Fibroblast of the conjunctiva (primary cell): ENCODE measurements at regions not wholly inside any gene's neighbourhood (a gene's known extent, or its start where the extent isn't known, plus 50 kb on each side); places are given as distances from the start of the nearest gene placed in this dataset.

Source experiments
- DNase-seq: peaks from one replicate; pipeline ENCODE4 v3.0.0-alpha.2; 2010; ENCODE audit warnings: low read depth

DNA sequence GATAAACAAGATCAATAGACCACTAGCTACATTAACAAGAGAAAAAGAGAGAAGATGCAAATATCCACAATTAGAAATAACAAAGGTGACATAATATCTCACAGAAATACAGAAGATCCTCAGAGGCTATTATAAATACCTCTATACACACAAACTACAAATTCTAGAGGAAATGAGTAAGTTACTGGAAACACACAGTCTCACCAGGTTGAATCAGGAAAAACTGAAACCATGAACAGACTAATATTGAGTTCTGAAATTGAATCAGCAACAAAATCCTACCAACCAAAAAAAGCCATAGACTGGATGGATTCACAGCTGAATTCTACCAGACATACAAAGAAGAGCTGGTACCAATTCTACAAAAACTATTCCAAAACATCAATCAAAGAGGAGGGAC is 211.8 kb upstream of the CPEB2 start:
- DNase-seq, result no peak

DNA sequence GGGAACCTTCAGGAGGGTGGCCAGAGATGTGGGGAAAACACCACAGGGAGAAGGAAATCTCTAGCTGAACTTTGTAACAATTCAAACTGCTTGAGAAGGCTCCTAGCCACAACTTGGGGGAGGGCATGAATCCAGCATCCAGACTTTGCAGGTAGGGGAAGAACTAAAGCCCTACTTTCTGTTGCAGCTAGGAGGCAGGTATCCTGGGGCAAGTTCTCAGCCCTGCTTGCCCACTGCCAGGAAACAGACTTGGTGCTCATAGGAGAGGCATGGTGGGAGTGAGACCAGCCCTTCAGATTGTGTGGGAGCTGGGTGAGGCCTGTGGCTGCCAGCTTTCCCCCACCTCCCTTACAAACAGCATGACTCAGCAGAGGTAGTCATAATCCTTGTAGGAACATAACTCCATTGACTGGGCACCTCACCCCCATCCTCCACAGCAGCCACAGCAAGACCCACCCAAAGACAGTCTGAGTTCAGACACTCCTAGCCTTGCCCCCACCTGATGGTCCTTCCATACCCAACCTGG is 209.5 kb upstream of the CPEB2 start:
- no peak for DNase-seq

DNA sequence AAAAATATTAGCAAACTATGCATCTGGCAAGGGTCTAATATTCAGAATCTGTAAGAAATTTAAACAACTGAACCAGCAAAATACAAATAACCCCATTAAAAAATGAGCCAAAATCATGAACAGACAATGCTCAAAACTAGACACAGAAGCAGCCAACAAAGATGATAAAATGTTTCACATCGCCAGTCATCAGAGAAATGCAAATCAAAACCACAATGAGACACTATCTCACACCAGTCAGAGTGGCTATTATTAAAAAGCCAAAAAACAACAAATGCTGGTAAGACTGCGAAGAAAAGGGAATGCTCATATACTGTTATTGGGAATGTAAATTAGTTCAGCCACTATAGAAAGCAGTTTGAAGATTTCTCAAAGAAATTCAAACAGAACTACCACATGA is 201.3 kb upstream of the CPEB2 start:
- DNase-seq, result no peak

DNA sequence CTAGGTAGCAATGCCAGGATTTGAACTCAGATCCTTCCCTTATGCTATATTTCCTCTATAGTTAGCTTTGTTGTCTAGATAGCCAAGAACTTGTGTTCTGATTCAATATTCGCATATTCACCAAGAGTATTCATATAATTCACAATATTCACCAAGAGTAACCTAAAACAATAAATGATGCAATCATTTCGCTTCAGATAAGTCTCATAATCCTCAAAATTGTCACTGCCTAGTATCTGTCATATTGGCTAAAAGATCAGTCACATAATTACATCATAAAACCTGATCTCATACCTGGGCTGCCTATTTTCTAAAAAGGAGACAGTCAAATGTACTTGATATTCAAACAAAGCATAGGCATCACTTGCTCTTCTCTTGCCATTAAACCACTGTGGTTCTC is 199.7 kb upstream of the CPEB2 start:
- DNase-seq, result no peak

DNA sequence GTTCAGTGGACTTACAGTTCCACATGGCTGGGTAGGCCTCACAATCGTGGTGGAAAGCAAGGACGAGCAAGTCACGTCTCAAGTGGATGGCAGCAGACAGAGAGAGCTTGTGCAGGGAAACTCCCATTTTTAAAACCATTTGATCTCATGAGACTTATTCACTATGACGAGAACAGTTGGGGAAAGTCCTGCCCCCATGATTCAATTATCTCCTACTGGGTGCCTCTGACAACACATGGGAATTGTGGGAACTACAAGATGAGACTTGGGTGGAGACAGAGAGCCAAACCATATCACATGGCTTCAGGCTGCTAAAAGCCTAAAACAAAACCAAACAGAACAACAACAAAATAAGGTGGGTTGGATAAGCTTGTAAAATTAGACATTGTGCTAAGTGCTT is 194.4 kb upstream of the CPEB2 start:
- DNase-seq, result no peak

DNA sequence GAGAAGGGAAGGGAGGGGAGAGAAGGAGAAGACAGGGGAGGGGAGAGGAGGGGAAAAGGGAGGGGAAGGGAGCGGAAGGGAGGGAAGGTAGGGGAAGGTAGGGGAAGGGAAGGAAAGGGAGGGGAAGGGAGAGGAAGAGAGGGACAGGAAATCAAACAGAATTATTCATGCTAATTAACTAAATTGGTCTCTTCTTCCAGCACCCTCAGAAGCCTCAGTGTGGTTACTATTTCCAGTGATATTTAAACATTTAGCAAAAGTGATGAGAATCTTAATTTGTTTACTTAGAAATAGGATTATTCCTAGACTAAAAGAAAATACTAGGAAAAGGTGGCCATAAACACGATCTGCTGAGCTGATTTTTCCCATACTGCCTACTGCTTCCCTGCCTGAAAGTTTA is 193.1 kb upstream of the CPEB2 start:
- DNase-seq, result no peak

DNA sequence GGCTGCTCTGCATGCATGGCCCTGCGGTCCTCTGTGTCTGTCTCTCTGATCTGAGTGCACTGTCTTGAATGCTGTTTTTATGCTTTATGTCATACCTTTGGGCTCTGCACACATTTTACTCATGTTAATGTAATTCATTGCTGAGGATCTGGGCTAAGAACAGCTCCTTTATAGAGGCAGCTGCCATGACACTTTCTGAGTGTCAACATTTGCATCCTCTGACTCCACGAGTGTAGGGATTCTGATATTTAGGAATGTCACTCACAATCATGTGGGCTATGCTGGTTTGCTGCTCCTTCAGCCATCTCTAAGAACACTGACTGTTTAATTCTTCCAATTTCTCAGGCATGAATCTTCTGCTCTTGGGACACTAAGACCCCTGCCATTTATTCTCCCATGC is 192.2 kb upstream of the CPEB2 start:
- no peak for DNase-seq

DNA sequence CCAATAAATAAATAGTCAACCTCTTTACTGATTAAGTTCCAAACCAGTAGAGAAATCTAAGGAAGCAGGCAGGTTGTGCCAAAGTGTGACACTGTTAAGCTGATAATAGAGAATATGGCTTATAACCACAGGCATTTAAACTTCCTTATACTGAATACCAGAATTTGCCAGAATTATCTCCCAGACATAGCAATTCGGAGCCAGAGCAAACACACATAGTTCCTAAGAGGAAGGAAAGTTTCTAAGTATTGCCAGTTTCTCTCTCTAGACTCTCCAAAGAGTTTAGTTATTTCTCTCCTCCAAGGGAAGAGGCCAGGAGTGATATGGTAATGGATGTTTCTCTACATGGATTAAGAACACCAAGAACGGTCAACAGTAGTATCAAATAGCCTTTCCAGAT is 191.7 kb upstream of the CPEB2 start:
- DNase-seq, result no peak

DNA sequence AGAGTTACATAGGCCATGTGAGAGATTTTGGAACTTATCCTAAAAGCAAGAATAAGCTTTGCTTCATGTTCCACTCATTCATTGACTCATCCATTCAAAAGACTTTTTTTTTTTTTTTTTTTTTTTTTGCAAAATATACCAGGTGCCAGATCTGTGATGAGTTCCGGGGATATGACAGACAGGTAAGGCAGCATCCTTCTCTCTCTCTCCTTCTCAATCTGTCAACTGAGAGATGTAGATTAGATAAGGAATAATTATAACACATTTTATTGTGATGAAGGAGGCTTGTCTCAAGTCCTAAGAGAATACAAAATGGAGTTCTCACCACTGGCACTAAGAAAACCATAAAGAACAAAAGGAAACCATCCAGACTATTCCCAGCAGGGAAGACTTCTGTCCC is 190.2 kb upstream of the CPEB2 start:
- DNase-seq, result no peak

DNA sequence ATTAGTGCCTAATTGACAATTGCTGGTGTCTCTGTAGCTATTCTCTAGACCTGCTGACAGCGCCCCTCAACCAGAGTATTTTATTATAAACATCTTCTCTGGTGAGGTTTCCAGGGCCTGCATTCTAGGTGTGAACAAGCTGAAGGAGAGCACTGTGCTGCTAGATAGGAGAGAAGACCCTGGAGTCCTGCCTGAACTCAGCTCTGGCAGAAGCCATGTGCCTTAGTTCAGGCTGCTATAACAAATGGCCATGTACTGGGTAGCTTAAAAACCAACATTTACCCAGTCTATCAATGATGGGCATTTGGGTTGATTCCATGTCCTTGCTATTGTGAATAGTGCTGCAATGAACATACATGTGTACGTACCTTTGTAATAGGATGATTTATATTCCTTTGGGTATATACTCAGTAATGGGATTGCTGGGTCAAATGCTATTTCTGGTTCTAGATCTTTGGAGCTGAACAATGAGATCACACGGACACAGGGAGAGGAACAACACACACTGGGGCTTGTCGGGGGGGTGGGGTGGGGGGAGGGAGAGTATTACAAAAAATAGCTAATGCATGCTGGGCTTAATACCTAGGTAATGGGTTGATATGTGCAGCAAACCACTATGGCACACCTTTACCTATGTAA is 185.5 kb upstream of the CPEB2 start:
- no peak for DNase-seq

DNA sequence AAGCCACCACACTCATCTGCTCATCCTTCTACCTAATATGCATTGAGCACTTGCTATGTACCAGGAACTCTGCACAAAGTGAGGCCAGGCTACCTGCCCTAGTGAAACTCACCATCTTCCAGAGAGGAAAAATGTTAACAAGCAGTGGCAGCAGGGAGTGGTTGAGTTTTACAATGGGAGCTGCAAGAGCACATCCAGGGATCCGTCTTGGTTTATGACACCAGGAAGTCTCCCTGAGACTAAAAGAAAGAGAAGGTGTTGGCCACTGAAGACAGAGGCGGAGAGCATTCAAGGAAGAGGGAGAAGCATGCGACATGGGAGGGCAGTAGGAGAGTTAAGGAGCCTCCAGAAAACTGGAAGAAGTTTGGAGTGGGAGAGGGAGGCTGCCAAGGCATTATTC is 178.1 kb upstream of the CPEB2 start:
- DNase-seq, result no peak

DNA sequence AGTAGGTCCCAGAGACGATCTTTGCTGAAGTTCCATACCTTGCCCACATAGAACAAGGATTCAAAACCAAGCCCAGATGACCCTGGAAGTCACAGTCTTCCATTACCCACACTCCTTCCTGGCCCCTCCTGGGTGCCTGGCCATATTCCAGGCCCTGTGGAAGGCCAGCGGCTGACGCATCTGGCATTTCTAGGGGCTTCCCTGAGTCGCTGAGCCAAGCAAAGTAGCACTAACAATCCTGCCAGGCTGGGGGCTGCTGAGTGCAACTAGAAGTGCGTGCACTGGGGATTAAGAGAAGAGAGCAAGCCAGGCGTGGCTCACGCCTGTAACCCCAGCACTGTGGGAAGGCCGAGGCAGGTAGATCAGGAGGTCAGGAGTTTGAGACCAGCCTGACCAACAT is 175.2 kb upstream of the CPEB2 start:
- peak; percentile 9 for DNase-seq

DNA sequence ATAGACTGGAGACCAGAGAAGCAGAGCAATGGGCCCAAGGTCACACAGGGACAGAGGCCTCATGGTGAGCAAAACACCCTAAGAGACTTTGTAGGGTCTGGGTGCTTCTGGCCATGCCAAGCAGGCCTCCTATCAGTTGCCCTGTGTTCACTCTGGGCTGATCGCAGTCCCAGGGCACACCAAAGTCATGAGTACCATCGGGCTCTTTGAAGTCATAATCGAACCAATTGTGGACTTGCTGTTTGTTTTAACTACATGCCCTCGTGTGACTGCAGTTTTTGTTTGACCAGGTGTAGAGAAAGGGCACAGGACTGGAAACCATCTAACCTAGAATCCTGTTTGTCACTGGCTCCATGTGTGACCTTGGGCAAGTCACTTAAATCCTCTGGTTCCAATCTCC is 172.5 kb upstream of the CPEB2 start:
- no peak for DNase-seq

DNA sequence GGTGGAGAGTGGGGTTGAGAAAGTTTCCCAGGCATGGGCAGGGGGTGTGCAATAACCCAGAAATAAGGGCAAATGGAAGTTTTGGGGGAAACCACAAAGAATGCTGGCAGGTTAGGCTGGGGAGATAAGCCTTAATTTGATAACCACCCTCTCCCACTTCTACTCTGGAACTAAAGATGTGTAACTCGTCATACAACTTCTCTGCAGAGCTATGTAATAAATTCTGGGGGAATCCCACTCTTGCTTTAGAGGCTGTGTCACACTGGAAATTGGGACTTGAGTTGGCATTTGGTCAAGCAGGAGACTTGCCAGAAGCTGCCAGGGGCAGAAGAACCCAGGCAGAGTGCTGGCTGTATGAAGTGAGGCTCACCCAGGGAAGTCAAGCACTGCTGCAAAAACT is 170.9 kb upstream of the CPEB2 start:
- no peak for DNase-seq

DNA sequence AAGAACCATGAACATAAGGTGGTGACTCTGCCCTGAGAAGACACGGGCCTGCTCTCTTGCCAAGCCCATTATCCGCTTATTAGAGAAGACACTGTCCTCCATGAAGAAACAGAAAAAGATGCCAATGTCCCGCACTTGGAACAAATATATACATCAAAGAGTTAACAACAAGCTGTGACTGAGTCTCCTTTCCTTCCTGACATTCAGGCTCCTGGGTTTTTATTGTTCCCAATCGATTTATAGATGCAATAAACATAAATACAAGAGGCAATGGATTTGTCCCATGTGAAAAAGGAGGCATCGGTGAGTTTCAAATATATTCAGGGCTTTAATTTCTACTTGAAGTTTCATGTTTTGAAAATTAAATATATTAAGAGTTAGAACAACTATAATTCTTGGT is 169.2 kb upstream of the CPEB2 start:
- no peak for DNase-seq

DNA sequence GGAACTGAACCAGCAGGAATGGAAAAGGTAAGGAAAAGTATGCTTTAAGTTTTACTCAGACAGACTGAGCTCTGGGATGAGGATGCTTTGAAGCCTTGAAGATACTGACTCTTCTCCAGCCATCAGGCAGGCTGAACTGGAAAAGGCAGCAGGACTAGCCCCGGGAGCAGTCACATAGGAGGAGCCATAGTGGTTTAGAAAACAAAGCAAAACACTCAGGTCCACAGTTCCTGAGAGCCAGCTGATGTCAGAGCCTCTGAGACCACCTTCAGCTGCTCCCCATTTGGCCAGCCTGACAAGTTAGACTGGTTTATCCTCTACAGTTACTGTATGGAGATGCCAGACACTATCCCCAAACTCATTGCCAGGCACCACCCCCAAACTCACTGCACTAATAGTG is 167.9 kb upstream of the CPEB2 start:
- no peak for DNase-seq

DNA sequence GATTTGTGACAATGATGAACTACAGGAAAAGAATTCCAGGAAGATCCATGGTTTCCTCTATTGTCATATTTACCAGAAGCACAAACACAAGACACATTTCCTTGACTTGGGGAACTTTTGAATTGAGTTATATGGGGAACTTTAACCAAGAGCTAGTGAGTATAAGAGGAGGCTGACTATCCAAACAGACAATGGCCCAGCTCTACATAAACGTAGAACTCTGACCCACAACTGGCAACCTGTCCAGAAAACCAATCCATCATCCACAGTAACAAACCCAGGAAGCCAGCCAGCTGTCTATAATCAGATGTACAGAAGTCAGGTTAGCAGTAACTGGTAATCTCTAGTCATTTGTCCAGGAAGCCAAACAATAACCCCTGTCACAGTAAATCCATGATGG is 167.0 kb upstream of the CPEB2 start:
- DNase-seq, result no peak

DNA sequence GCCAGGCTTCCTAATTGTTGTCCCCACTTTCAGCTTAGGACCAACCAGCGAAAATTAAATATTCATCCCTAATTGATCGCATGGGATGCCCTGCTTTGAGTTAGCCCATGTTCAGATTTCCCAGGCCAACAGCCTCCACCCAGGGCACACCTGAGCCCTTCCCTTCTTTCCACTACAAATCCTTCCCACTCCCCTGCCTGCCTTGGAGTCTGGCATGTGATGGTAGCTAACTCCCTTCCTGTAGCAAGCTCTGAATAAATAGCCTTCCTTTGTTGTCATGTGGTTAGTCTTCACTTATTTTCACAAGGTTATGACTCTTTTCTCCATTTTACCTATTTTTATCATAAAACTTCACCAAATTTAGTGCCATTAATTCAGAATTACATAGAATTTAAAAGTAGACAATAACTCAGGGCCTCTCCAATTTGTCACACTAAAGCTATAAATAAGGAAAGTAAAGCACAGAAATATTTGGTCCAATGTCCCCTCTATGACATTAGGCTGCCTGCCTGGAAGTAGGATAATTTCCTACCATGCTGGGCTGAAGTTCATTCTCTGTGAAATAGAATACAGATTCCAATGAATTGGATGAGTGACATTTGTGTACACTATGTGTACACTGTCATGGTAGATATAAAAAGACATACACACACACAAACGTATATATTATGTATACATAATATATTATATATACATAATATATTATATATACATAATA is 166.4 kb upstream of the CPEB2 start:
- no peak for DNase-seq

DNA sequence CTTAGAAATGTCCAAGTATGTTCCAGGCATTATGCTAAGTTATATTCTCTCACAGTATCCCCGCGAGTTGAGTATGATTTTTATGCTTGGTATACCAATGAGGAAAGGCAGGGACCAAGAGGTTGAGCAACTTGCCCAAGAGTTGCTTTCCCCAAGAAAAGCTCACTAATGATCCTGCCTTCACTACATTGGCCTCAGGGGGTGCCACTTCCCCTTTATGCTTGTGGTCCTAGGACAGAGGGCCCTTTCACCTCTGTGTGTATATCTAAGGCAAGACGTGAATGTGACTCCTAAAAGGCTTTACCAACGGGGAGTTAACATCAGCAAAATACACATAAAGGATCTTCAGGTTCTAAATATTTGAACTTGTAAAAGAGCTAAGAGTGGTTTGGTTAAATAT is 164.4 kb upstream of the CPEB2 start:
- no peak for DNase-seq

DNA sequence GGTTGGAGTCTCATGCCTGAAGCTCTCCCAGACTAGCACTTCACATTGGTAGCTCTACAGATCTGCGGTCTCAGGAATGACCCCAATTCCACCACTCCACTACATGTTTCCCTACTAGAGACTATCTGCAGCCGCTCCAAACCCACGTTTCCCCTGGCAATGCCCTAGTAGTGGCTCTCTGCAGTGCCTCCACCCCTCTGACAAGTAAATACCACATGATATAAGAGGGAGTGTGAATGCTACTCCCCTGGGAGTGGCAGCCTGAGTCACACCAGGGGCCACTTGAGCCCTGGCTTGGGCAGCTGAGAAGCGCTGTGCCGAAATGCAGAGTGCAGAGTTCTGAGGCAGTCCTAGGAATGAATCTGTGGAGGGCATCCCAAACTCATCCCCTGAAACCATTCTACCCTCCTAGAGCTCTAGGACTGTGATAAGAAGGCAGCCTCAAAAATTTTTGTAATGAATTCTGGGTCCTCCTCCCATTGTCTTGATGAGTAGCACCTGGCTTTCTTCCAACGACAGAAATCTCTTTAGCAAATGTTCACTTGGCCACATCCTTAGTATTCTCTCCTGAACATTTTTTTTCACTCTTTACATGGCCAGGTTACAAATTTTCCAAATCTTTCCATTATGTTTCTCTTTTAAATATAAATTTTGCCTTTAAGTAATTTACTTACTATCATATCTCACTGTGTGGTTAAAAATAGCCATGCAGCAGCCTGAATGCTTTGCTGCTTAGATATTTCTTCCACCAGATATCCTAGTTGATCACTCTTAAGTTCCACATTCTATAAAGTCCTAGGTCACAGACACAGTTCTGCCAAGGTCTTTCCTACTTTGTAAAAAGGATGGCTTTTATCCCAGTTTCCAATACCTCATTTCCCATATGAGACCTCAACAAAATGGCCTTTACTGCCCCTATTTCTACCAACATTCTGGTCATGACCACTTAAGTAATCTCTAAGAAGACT is 160.2 kb upstream of the CPEB2 start:
- DNase-seq, result no peak

DNA sequence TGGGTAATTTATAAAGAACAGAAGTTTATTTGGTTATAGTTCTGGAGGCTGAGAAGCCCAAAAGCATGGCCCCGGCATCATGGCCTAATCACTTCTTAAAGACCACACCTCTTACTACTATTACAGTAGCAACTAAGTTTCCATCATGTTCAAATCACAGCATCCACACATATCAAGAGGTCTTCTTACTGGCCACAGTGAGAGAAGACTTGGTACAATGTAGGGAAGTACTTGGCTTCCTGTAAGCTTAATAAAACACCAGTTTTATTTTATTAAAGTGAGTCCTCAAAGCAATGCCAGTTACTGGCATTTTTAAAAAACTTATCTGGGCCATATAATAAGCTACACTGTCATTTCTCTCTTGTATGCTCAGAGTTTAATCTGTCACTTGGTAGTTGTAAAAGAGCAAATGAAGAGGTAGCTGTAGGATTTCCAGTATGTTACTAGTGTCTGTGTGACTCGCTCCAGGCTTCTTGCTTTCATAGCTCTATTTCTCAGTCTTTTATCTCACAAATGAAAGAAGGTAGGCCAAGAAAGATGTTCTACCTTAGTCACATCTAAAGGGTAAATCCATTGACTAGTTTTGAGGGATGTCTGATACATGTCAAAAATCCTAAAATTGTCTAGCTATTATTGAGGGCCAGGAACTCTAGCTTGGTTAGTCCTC is 159.2 kb upstream of the CPEB2 start:
- DNase-seq, result no peak

DNA sequence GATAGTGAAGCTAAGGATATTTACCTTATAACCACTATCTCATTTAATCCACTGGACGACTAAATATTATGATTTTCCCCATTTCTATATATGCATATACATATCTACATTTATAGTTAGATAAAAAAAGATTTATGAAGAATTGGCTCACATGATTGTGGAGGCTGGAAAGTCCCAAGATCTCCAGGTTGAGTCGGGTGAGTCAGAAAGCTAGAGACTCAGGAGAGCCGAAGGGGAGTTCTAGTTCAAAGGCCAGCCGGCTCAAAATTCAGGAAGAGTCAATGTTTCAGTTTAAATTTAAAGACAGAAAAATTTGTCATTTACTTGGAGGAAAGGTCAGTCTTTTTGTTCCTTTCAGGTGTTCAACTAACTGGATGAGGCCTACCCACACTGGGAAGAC is 158.2 kb upstream of the CPEB2 start:
- DNase-seq, result no peak
